ENCODE measurements at regions not wholly inside any gene's neighbourhood (a gene's known extent, or its start where the extent isn't known, plus 50 kb on each side); places are given as distances from the start of the nearest gene placed in this dataset.

DNA sequence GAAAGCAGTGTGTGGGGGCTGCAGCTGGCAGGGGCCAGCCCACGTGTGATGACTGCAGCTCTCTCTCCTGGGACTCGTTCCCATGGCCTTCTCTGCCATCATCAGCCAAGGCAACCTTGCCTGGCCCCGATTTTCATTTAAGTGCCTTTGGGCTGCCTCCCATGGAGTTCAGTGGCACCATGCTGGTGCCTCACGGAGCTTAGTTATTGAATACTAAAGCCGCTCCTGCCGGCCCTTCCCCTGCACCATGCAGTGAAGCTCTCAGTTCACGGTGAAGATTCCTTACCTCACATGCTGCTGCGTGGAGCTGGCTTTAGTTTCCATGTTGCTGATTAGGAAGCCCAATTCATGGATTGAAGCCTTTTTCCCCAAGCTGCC, 141.5 kb upstream of the EEPD1 start:
- no peaks in the 10 kb centered on the region for H3K9me3 ChIP-seq (replicated peaks; ENCODE audit: control insufficient read depth, insufficient read depth, low read depth, low read length)
- in situ Hi-C loops (cut with MboI) = no loop called here
- DNase-seq (ENCODE audit: extremely low read depth in 1 of 4, low spot score in 3 of 4) (no peak), ATAC-seq (no peak), FAIRE-seq (no peak)
- intact Hi-C loops (cut with micrococcal nuclease) = no loop called here
- H2AFZ ChIP-seq (ENCODE audit: low read depth, low read length) = no peak overlapping the region
- no peaks in the 10 kb centered on the region for H3K79me2 ChIP-seq (ENCODE audit: control insufficient read depth, insufficient read depth, low read length)
- peaks cover 13 to 47% of the 10 kb centered on the region in 2 experiments for H3K27me3 ChIP-seq (ENCODE audit: control insufficient read depth in 2 of 2, insufficient read depth in 2 of 2, low read length in 2 of 2)
- no peaks in the 10 kb centered on the region for H3K36me3 ChIP-seq (ENCODE audit: control insufficient read depth, insufficient read depth, low read length)
- no peak overlapping the region for H3K27ac ChIP-seq (ENCODE audit: extremely low read depth, low read depth, low read length)
- H3K9ac ChIP-seq (ENCODE audit: insufficient read depth in 1 of 2, low read depth in 2 of 2, low read length in 2 of 2) = no peak overlapping the region
- H3K4me3 ChIP-seq = no peak overlapping the region
- CTCF ChIA-PET (ENCODE audit: low intra/inter-chr PET ratio) = no interaction called here
- H4K20me1 ChIP-seq (replicated peaks; ENCODE audit: control insufficient read depth, insufficient read depth, low read length) = no peaks in the 10 kb centered on the region
- H3K4me2 ChIP-seq (ENCODE audit: insufficient read depth, low read length) = no peak overlapping the region
- no peaks in the 10 kb centered on the region for H3K4me1 ChIP-seq (replicated peaks in 1 of 2; ENCODE audit: control insufficient read depth in 2 of 2, insufficient read depth in 2 of 2, low read length in 2 of 2)
- 0% methylated on average over 7 of the region's 8 CpGs for WGBS (ENCODE audit: insufficient coverage, low coverage, missing lambda C conversion rate)
- H3K9me1 ChIP-seq (ENCODE audit: control insufficient read depth, insufficient read depth, low read length) = no peaks in the 10 kb centered on the region
- TF ChIP-seq, protein P1, sequence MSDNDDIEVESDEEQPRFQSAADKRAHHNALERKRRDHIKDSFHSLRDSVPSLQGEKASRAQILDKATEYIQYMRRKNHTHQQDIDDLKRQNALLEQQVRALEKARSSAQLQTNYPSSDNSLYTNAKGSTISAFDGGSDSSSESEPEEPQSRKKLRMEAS (CRISPR knock-in tag; IDR thresholded peaks at IDR 0.05) = no peak
- TF ChIP-seq, protein P2, sequence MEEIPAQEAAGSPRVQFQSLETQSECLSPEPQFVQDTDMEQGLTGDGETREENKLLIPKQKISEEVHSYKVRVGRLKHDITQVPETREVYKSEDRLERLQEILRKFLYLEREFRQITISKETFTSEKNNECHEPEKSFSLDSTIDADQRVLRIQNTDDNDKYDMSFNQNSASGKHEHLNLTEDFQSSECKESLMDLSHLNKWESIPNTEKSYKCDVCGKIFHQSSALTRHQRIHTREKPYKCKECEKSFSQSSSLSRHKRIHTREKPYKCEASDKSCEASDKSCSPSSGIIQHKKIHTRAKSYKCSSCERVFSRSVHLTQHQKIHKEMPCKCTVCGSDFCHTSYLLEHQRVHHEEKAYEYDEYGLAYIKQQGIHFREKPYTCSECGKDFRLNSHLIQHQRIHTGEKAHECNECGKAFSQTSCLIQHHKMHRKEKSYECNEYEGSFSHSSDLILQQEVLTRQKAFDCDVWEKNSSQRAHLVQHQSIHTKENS (CRISPR knock-in tag; IDR thresholded peaks at IDR 0.05) = no peak
- TF ChIP-seq FIP1L1 (IDR thresholded peaks at IDR 0.05; ENCODE audit: low read depth, low read length, poor library complexity, severe bottlenecking) (no peak), XRCC4 (IDR thresholded peaks at IDR 0.05; ENCODE audit: extremely low read depth, insufficient read depth, insufficient read length) (no peak), MEF2D (tag; conservative IDR thresholded peaks at IDR 0.05; ENCODE audit: low read depth) (no peak), PRPF4 (IDR thresholded peaks at IDR 0.05; ENCODE audit: insufficient read depth, low read depth, low read length, poor library complexity, severe bottlenecking) (no peak), HSF4 (CRISPR knock-in tag; IDR thresholded peaks at IDR 0.05; ENCODE audit: borderline replicate concordance) (no peak), ARHGAP35 (IDR thresholded peaks at IDR 0.05; ENCODE audit: partially characterized antibody) (no peak), TRIM28 (IDR thresholded peaks at IDR 0.05) (no peak), ZNF76 (CRISPR knock-in tag; IDR thresholded peaks at IDR 0.05; ENCODE audit: borderline replicate concordance) (no peak), BHLHE40 (IDR thresholded peaks at IDR 0.05; ENCODE audit: low read length) (no peak), NFIX (CRISPR knock-in tag; IDR thresholded peaks at IDR 0.05; ENCODE audit: low read depth) (no peak), ZNF239 (CRISPR knock-in tag; IDR thresholded peaks at IDR 0.05) (no peak), CHCHD3 (CRISPR knock-in tag; IDR thresholded peaks at IDR 0.05) (no peak), CHD1 (IDR thresholded peaks at IDR 0.05; ENCODE audit: low read length) (no peak)
- TF ChIP-seq, protein P3, sequence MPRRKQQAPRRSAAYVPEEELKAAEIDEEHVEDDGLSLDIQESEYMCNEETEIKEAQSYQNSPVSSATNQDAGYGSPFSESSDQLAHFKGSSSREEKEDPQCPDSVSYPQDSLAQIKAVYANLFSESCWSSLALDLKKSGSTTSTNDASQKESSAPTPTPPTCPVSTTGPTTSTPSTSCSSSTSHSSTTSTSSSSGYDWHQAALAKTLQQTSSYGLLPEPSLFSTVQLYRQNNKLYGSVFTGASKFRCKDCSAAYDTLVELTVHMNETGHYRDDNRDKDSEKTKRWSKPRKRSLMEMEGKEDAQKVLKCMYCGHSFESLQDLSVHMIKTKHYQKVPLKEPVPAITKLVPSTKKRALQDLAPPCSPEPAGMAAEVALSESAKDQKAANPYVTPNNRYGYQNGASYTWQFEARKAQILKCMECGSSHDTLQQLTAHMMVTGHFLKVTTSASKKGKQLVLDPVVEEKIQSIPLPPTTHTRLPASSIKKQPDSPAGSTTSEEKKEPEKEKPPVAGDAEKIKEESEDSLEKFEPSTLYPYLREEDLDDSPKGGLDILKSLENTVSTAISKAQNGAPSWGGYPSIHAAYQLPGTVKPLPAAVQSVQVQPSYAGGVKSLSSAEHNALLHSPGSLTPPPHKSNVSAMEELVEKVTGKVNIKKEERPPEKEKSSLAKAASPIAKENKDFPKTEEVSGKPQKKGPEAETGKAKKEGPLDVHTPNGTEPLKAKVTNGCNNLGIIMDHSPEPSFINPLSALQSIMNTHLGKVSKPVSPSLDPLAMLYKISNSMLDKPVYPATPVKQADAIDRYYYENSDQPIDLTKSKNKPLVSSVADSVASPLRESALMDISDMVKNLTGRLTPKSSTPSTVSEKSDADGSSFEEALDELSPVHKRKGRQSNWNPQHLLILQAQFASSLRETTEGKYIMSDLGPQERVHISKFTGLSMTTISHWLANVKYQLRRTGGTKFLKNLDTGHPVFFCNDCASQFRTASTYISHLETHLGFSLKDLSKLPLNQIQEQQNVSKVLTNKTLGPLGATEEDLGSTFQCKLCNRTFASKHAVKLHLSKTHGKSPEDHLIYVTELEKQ (CRISPR knock-in tag; IDR thresholded peaks at IDR 0.05) = no peak
- POLR2A ChIA-PET = no interaction called here
- BruUV-seq (replicated peaks) = no TSS peak
